Panc1 (cell line): ENCODE measurements at regions not wholly inside any gene's neighbourhood (a gene's known extent, or its start where the extent isn't known, plus 50 kb on each side); places are given as distances from the start of the nearest gene placed in this dataset.

Experiments used
- CTCF ChIP-seq: fragments of 450-650 bp; IDR thresholded peaks from 2 replicates; pipeline ENCODE4 v1.5.1; 2017; ENCODE audit warnings: mild to moderate bottlenecking
- POLR2AphosphoS5 ChIP-seq: IDR thresholded peaks from 2 replicates; pipeline ENCODE4 v1.6.1; 2012; ENCODE audit warnings: mild to moderate bottlenecking, low read depth, low read length, moderate library complexity
- TCF7L2 ChIP-seq: IDR thresholded peaks from 2 replicates; pipeline ENCODE4 v1.6.1; 2011; ENCODE audit warnings: mild to moderate bottlenecking, low read depth, low read length, inconsistent platforms
- TF ChIP-seq, protein P1 (sequence below), 2 experiments: IDR thresholded peaks; 2 replicates each; pipeline ENCODE4 v1.6.1; 2011 to 2012; ENCODE audit warnings: low read depth in 2 of 2, control low read depth in 1 of 2, low read length in 1 of 2, mild to moderate bottlenecking in 1 of 2, moderate library complexity in 1 of 2; ENCODE audit not compliant: insufficient read depth in 1 of 2

DNA sequence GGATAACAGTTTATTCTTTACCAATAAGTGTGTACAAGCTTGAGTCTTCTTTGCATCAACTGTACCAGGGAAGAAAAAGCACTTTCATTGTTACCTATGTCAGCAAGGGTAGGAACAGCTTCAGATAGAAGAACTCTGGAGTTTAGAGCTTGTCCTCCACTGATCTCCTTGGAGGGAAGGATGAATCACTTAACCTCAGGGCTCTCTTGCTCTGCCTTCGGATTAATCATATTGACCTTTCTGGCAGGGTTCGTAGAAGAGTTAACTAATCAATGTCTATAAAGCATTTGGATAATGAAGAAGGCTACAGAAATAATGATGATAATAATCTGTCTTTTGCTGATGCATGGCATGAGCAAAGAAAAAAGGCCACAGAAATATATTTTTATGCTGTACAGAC is 339.5 kb upstream of the TPK1 start:
- TF ChIP-seq CTCF (no peak), POLR2AphosphoS5 (no peak), TCF7L2 (no peak)
- TF ChIP-seq, protein P1, sequence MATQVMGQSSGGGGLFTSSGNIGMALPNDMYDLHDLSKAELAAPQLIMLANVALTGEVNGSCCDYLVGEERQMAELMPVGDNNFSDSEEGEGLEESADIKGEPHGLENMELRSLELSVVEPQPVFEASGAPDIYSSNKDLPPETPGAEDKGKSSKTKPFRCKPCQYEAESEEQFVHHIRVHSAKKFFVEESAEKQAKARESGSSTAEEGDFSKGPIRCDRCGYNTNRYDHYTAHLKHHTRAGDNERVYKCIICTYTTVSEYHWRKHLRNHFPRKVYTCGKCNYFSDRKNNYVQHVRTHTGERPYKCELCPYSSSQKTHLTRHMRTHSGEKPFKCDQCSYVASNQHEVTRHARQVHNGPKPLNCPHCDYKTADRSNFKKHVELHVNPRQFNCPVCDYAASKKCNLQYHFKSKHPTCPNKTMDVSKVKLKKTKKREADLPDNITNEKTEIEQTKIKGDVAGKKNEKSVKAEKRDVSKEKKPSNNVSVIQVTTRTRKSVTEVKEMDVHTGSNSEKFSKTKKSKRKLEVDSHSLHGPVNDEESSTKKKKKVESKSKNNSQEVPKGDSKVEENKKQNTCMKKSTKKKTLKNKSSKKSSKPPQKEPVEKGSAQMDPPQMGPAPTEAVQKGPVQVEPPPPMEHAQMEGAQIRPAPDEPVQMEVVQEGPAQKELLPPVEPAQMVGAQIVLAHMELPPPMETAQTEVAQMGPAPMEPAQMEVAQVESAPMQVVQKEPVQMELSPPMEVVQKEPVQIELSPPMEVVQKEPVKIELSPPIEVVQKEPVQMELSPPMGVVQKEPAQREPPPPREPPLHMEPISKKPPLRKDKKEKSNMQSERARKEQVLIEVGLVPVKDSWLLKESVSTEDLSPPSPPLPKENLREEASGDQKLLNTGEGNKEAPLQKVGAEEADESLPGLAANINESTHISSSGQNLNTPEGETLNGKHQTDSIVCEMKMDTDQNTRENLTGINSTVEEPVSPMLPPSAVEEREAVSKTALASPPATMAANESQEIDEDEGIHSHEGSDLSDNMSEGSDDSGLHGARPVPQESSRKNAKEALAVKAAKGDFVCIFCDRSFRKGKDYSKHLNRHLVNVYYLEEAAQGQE (IDR thresholded peaks at IDR 0.05; ENCODE audit: insufficient read depth in 1 of 2, low read depth in 2 of 2, low read length in 1 of 2): no peak
